Fibroblast of villous mesenchyme (primary cell): ENCODE measurements at regions not wholly inside any gene's neighbourhood (a gene's known extent, or its start where the extent isn't known, plus 50 kb on each side); places are given as distances from the start of the nearest gene placed in this dataset.

Experiments used
- DNase-seq: peaks from one replicate; pipeline ENCODE4 v3.0.0-alpha.2; 2010; ENCODE audit warnings: low read depth
- H3K4me3 ChIP-seq: 2 replicates; pipeline ENCODE4 v1.5.1; 2011; ENCODE audit warnings: low read depth, mild to moderate bottlenecking, low read length
- CTCF ChIP-seq: IDR thresholded peaks from 2 replicates; pipeline ENCODE4 v1.5.1; 2012; ENCODE audit warnings: low read depth, mild to moderate bottlenecking, low read length; ENCODE audit not compliant: insufficient read depth

- DNase-seq, result no peak
- no peak for TF ChIP-seq CTCF
- no peak overlapping the region for H3K4me3 ChIP-seq
Measured at GRCh38 chr5:7955476-7955875, 86.5 kb downstream of the MTRR start.

GRCh38 chr5:7957329-7957728, 88.4 kb downstream of the MTRR start:
- no peak overlapping the region for H3K4me3 ChIP-seq
- no peak for TF ChIP-seq CTCF
- DNase-seq, result no peak

- no peak overlapping the region for H3K4me3 ChIP-seq
- no peak for TF ChIP-seq CTCF
Measured at GRCh38 chr5:7960142-7960541, 91.2 kb downstream of the MTRR start.

GRCh38 chr5:7961540-7961939, 92.6 kb downstream of the MTRR start:
- no peak overlapping the region for H3K4me3 ChIP-seq
- DNase-seq, result no peak
- no peak for TF ChIP-seq CTCF

More at GRCh38 chr5:7960142-7960541, 91.2 kb downstream of the MTRR start:
- DNase-seq, result no peak

- DNase-seq, result no peak
- no peak for TF ChIP-seq CTCF
- H3K4me3 ChIP-seq, result no peak overlapping the region
Measured at GRCh38 chr5:7970816-7971215, 101.9 kb downstream of the MTRR start.

GRCh38 chr5:7976411-7977190, 107.7 kb downstream of the MTRR start:
- no peak for TF ChIP-seq CTCF
- no peak overlapping the region for H3K4me3 ChIP-seq
- no peak for DNase-seq

GRCh38 chr5:7978114-7978513, 109.2 kb downstream of the MTRR start:
- no peak for DNase-seq
- no peak for TF ChIP-seq CTCF
- H3K4me3 ChIP-seq, result no peak overlapping the region
